GM21526 (cell line): ENCODE measurements at regions not wholly inside any gene's neighbourhood (a gene's known extent, or its start where the extent isn't known, plus 50 kb on each side); places are given as distances from the start of the nearest gene placed in this dataset.
"Not testable (repeated sequence)": the region's sequence is repeated elsewhere in the genome, so short reads cannot be mapped to it uniquely, and the experiment has no call there.

ENCODE experiments used
- ATAC-seq: cut with Tn5 transposase; IDR thresholded peaks from one replicate; pipeline ENCODE4 v1.9.1; 2021; ENCODE audit warnings: moderate library complexity; ENCODE audit not compliant: unreplicated experiment, low FRiP score

DNA sequence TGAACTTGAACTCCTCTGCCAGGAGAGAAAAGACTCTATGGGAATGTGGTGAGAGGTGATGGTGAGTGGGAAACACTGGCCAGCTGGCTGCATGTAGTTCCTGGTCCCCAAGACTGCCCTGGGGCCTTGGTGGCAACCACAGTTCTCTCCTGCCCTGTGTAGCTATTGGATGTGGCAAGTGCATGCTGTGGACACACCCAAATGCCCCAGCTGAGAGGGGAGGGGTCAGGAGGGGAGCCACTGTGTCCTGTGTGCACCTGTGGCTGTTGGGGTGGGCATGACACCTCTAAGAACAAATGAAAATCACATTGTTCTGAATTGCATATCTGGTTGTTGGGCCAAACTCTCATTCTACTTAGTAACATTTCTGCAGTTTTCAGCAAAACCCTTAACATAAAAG, 409.6 kb downstream of the NSUN3 start:
- ATAC-seq: no peak

DNA sequence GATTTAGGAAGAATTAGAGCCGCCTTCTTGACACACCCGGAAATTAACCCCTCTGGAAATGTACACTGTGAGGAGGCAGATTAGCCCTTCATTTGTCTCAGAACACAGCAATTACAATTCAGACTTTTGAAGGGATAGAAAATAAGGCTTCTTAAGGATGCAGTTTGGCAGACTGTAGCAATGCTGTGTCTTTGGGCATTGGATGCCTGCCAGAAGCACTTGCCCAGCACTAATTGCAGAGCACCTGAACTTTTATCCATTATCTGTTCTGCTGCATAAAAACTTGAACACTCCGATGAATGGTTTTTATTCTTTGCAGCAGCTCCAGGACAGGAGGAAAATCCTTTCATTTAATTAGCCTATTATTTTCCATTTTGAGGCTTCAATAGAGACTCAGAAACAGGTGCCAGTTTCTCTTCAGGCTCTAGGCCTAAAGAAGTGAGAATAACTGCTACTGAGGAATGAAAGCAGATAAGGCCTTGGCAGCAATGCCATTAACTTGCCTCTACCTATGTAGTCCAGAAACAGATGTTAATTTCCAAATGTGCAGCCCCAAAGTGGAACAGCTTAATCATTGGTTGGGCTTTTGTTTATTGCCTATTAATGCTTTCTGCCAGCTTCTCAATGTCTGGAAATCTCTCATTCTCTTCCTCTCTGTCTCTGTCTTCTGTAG, 418.5 kb downstream of the NSUN3 start:
- no peak for ATAC-seq

- ATAC-seq: no peak
These were observed 419.8 kb downstream of the NSUN3 start for GRCh38 chr3:94482686-94483085.

- no peak for ATAC-seq
These were observed 420.5 kb downstream of the NSUN3 start for GRCh38 chr3:94483403-94483802.

- ATAC-seq: no peak
These were observed 432.1 kb downstream of the NSUN3 start for GRCh38 chr3:94494992-94495391.

DNA sequence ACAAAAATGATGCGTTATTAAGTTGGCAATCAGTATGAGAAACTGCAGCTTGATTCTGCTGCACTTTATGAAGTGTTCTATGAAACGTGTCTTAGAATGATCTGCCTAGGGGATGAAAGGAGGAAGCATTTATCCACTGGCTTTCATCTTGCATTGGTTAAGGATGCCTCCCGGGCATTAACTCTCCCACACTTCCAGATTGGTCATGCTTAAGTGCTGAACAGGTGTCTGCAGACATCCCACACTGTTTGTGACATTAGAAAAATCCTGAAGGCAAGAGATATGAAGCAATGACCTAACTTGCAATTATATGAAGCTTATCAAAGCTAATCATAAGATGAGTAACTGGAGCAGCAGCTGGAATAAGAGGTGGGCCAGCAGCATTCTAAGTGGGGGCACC, 437.3 kb downstream of the NSUN3 start:
- ATAC-seq: no peak

GRCh38 chr3:94507354-94507753, 444.5 kb downstream of the NSUN3 start:
- not testable (repeated sequence) for ATAC-seq

GRCh38 chr3:94512876-94513275, 450.0 kb downstream of the NSUN3 start:
- no peak for ATAC-seq

GRCh38 chr3:94513600-94513999, 450.7 kb downstream of the NSUN3 start:
- ATAC-seq: no peak

DNA sequence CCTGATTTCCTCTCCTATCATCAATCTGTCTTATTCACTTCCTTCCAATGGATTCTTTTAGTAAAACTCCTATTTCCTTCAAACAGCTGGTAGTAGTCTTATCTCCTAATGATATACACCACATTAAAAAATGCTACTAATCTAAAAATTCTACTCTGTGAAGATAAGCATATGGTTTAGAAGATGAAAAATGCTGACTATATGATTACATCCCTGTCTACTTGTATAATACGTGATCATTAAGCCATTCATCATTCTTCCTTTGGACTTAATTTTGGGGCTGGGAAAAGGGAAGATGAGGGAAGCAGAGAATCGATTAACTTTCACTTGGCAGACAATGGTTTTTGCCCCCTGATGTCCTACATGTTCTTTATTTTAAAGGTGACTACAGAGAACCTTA, 453.1 kb downstream of the NSUN3 start:
- no peak for ATAC-seq

DNA sequence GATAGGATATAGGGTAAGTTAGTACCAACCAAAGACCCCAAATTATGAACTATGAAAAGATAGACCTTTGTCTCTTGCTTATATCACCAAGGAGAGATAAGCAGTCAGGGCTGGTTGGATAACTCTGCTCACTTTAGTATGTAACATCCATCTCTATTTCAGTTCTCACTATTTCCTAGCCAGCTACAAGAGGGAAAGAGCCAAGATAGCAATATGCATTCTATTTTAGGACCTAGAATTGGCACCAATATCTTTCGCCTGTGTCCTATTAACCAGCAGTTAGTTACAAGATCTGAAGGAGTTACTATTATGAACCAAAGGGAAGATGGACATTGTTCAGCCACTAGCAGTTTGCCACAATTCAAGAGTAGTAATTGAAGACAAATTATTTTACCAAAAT, 457.5 kb downstream of the NSUN3 start:
- ATAC-seq: no peak

- ATAC-seq: no peak
These were observed 459.6 kb downstream of the NSUN3 start for GRCh38 chr3:94522488-94522887.

DNA sequence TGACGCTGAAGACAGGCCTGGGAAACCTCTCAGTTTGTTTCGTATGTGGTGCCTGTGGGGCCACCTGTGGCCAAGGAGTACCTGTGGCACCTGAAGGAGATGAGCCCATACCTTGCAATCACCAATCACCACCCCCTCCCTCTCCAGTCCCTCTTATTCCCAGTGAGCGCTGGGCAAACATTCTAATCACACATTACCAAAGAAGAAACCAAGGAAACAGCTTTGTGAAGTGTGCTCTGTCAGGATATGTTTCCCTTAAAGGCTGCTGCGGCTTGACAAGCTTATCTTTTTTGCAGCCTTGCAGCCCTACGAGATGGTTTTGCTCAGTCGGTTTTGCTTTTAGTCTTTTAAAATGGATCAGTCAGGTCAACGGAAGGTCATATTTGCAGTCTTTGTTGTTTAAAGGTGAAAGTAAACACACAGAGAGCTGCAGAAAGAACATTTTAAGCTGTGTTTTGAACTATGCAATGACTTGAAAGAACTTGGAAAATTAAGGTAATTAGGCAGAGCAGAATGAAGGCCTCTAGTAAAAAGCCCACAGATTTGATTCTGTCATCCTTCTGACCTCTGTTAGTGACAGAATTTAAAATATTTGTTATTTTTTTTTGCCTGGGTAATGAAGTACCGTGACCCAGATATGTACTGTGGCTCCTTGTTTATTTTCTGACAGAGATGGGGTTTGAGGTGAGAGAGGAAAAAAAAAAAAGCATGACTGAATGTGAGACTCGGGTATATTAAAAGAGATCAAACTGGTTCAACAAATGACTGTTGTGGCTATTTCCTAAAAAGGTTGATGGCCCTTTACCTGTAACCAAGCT, 461.4 kb downstream of the NSUN3 start:
- ATAC-seq: no peak

DNA sequence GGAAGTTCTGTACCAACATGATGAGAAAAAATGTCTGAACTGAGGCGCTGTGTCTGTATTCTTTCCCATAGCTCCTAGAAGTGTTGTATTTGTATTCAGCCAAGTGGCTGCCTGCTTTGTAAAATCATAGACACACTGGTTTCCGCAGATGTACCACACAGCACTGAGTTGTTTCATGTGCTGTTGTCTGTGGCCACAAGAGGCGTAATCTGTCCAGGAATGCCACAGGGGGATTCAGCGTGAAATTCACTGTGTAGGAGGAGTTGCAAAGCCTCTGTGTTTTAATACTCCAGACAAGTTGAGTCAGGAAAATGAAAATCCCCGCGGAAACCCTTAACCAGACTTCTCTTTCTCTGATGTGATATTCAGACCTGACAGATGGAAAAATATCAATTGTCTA, 462.2 kb downstream of the NSUN3 start:
- no peak for ATAC-seq

DNA sequence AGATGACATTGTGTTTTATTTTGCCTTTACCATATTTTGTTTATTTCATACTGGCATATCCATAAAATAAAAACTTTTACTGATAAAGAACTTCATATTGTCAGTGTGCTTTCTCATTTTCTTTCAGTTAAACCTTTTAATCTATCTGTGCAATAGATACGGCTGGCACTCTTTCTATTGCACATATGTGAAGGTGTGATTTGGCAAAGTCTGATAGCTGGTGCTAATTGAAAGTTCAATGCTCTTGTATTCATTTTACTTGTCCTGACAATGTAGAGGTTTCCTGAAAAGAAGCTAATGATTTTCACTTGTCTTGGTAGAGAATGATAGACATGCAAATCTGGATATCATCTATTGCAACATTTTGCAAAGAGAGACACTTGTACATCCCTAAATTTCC, 467.0 kb downstream of the NSUN3 start:
- ATAC-seq: no peak

DNA sequence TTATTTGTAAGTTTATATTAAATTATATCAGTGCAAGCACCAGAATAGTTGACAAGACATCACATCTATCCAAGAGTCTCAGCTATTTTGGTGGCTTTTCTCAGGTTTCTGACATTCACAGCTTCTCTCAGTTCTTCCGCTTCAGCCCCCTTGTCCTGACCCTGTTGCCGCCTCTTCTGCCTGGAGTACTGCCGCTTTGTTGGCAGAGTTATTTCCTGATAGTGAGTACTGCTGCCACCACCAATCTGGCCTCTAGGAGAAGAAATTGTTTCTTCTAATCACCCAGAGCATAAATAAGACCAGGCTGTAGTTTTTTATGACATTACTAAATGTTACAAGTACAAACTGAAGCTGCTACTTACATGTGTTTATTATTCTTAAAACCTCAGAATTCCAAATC, 470.1 kb downstream of the NSUN3 start:
- no peak for ATAC-seq

DNA sequence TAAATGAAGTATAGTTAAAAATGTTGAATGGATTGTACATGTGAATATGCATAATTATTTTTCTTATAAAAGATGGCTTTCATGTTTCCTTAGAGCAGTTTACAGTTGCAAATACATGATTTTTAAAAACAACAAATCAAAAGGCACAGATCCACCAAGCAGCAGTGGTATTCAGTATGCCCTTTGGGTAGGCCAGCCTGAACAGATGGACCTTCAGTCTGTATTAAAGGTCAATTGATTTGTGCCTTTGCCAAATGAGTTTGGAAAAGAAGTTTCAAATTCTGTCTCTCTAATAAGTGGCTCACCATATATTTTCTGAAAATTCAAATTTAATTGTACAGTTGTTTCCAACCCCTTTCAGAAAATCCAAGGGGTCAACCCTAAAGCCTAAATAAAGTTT, 477.1 kb downstream of the NSUN3 start:
- no peak for ATAC-seq

- no peak for ATAC-seq
These were observed 480.3 kb downstream of the NSUN3 start for GRCh38 chr3:94543161-94543560.

- no peak for ATAC-seq
These were observed 481.4 kb downstream of the NSUN3 start for GRCh38 chr3:94544131-94544789.

GRCh38 chr3:94548581-94549316, 485.9 kb downstream of the NSUN3 start:
- no peak for ATAC-seq

DNA sequence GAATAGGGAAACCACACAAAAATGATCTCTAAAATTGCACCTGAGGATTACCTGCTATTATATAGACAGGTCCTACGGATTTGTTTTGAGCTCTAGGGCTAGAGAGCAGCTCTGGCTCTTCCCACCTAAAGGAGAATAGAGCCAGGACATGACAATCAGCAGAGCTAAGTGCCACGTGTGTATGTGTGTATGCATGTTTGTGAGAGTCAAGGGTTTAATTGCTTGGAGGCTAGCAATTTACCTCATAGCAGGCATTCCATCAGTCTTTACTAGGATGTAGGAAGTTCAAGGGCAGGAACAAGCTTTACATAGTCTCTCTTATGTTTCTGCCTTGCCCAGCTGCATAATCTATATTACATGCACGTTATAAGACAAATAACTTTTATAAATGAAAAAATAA, 498.2 kb downstream of the NSUN3 start:
- ATAC-seq: no peak
